Activated naive CD8-positive, alpha-beta T cell treated with anti-CD3 and anti-CD28 coated beads for 36 hours (primary cell): ENCODE measurements at regions not wholly inside any gene's neighbourhood (a gene's known extent, or its start where the extent isn't known, plus 50 kb on each side); places are given as distances from the start of the nearest gene placed in this dataset.

Experiments
- DNase-seq: peaks from one replicate; pipeline ENCODE4 v3.0.0; 2021
- H3K27ac Mint-ChIP-seq: one replicate; pipeline ENCODE4 v1.8.0; 2022; ENCODE audit warnings: mild to moderate bottlenecking, moderate library complexity, mixed read lengths
- H3K27me3 Mint-ChIP-seq: one replicate; pipeline ENCODE4 v1.8.0; 2022; ENCODE audit warnings: mild to moderate bottlenecking, mixed read lengths
- H3K36me3 Mint-ChIP-seq: one replicate; pipeline ENCODE4 v1.8.0; 2021; ENCODE audit warnings: mild to moderate bottlenecking, mixed read lengths
- H3K4me1 Mint-ChIP-seq: one replicate; pipeline ENCODE4 v1.8.0; 2021; ENCODE audit warnings: mixed read lengths
- H3K4me3 Mint-ChIP-seq: one replicate; pipeline ENCODE4 v1.8.0; 2022; ENCODE audit warnings: mild to moderate bottlenecking, moderate library complexity, mixed read lengths
- H3K9me3 Mint-ChIP-seq: one replicate; pipeline ENCODE4 v1.8.0; 2022; ENCODE audit warnings: mixed read lengths

GRCh38 chr2:60051991-60052390, 501.5 kb downstream of the BCL11A start:
- Mint-ChIP-seq H3K9me3 (no peaks in the 10 kb centered on the region), H3K36me3 (no peaks in the 10 kb centered on the region), H3K4me3 (no peak overlapping the region), H3K27ac (no peak overlapping the region), H3K27me3 (no peaks in the 10 kb centered on the region), H3K4me1 (no peaks in the 10 kb centered on the region)
- no peak for DNase-seq

GRCh38 chr2:60047944-60048525, 505.4 kb downstream of the BCL11A start:
- H3K27ac Mint-ChIP-seq: no peak overlapping the region
- H3K36me3 Mint-ChIP-seq: no peaks in the 10 kb centered on the region
- H3K4me3 Mint-ChIP-seq: no peak overlapping the region
- DNase-seq: no peak
- no peaks in the 10 kb centered on the region for H3K9me3 Mint-ChIP-seq
- no peaks in the 10 kb centered on the region for H3K27me3 Mint-ChIP-seq
- no peaks in the 10 kb centered on the region for H3K4me1 Mint-ChIP-seq

GRCh38 chr2:60047347-60047746, 506.1 kb downstream of the BCL11A start:
- H3K36me3 Mint-ChIP-seq: no peaks in the 10 kb centered on the region
- no peaks in the 10 kb centered on the region for H3K4me1 Mint-ChIP-seq
- no peak for DNase-seq
- no peaks in the 10 kb centered on the region for H3K9me3 Mint-ChIP-seq
- H3K27ac Mint-ChIP-seq: no peak overlapping the region
- no peak overlapping the region for H3K4me3 Mint-ChIP-seq
- no peaks in the 10 kb centered on the region for H3K27me3 Mint-ChIP-seq

- Mint-ChIP-seq H3K36me3 (no peaks in the 10 kb centered on the region), H3K4me1 (no peaks in the 10 kb centered on the region), H3K27ac (no peak overlapping the region), H3K9me3 (no peaks in the 10 kb centered on the region), H3K4me3 (no peak overlapping the region), H3K27me3 (no peaks in the 10 kb centered on the region)
- DNase-seq: no peak
These were observed 506.9 kb downstream of the BCL11A start for GRCh38 chr2:60046529-60046928.

- Mint-ChIP-seq H3K36me3 (no peaks in the 10 kb centered on the region), H3K9me3 (no peaks in the 10 kb centered on the region), H3K27me3 (no peaks in the 10 kb centered on the region), H3K27ac (no peak overlapping the region), H3K4me3 (no peak overlapping the region), H3K4me1 (no peaks in the 10 kb centered on the region)
- no peak for DNase-seq
These were observed 508.0 kb downstream of the BCL11A start for GRCh38 chr2:60045456-60045855.

GRCh38 chr2:60044484-60044883, 509.0 kb downstream of the BCL11A start:
- Mint-ChIP-seq H3K27me3 (no peaks in the 10 kb centered on the region), H3K4me3 (no peak overlapping the region), H3K9me3 (peaks cover 2% of the 10 kb centered on the region), H3K27ac (no peak overlapping the region), H3K36me3 (no peaks in the 10 kb centered on the region), H3K4me1 (no peaks in the 10 kb centered on the region)
- no peak for DNase-seq

- no peak overlapping the region for H3K27ac Mint-ChIP-seq
- H3K4me1 Mint-ChIP-seq: no peaks in the 10 kb centered on the region
- no peaks in the 10 kb centered on the region for H3K36me3 Mint-ChIP-seq
- no peak overlapping the region for H3K4me3 Mint-ChIP-seq
- DNase-seq: no peak
- no peaks in the 10 kb centered on the region for H3K27me3 Mint-ChIP-seq
- peaks cover 2% of the 10 kb centered on the region for H3K9me3 Mint-ChIP-seq
These were observed 511.4 kb downstream of the BCL11A start for GRCh38 chr2:60042023-60042422.

GRCh38 chr2:60033325-60033724, 520.1 kb downstream of the BCL11A start:
- Mint-ChIP-seq H3K4me3 (no peak overlapping the region), H3K9me3 (peaks cover 16% of the 10 kb centered on the region)

GRCh38 chr2:60029566-60029883, 523.9 kb downstream of the BCL11A start:
- Mint-ChIP-seq H3K4me3 (no peak overlapping the region), H3K27ac (no peak overlapping the region), H3K9me3 (peaks cover 16% of the 10 kb centered on the region), H3K4me1 (peaks cover 3% of the 10 kb centered on the region), H3K27me3 (no peaks in the 10 kb centered on the region), H3K36me3 (no peaks in the 10 kb centered on the region)
- DNase-seq: no peak

More at GRCh38 chr2:60033325-60033724, 520.1 kb downstream of the BCL11A start:
- no peak for DNase-seq
- no peaks in the 10 kb centered on the region for H3K36me3 Mint-ChIP-seq
- H3K27me3 Mint-ChIP-seq: no peaks in the 10 kb centered on the region
- no peak overlapping the region for H3K27ac Mint-ChIP-seq
- peaks cover 3% of the 10 kb centered on the region for H3K4me1 Mint-ChIP-seq

GRCh38 chr2:60028849-60029565, 524.4 kb downstream of the BCL11A start:
- Mint-ChIP-seq H3K27ac (no peak overlapping the region), H3K9me3 (peaks cover 16% of the 10 kb centered on the region), H3K4me1 (peaks cover 9% of the 10 kb centered on the region), H3K27me3 (no peaks in the 10 kb centered on the region), H3K4me3 (no peak overlapping the region), H3K36me3 (no peaks in the 10 kb centered on the region)
- no peak for DNase-seq

- Mint-ChIP-seq H3K36me3 (no peaks in the 10 kb centered on the region), H3K27ac (no peak overlapping the region), H3K4me1 (peaks cover 16% of the 10 kb centered on the region), H3K27me3 (peaks cover 4% of the 10 kb centered on the region), H3K4me3 (no peak overlapping the region), H3K9me3 (peaks cover 2% of the 10 kb centered on the region)
- DNase-seq: no peak
These were observed 528.0 kb downstream of the BCL11A start for GRCh38 chr2:60025496-60025895.

- no peak for DNase-seq
- Mint-ChIP-seq H3K36me3 (no peaks in the 10 kb centered on the region), H3K4me1 (peaks cover 12% of the 10 kb centered on the region), H3K4me3 (no peak overlapping the region), H3K9me3 (peaks cover 5% of the 10 kb centered on the region), H3K27me3 (peaks cover 4% of the 10 kb centered on the region), H3K27ac (no peak overlapping the region)
These were observed 530.0 kb downstream of the BCL11A start for GRCh38 chr2:60023256-60023985.

- no peaks in the 10 kb centered on the region for H3K36me3 Mint-ChIP-seq
- no peak overlapping the region for H3K27ac Mint-ChIP-seq
- DNase-seq: no peak
- H3K9me3 Mint-ChIP-seq: no peaks in the 10 kb centered on the region
- H3K27me3 Mint-ChIP-seq: no peaks in the 10 kb centered on the region
- no peaks in the 10 kb centered on the region for H3K4me1 Mint-ChIP-seq
- no peak overlapping the region for H3K4me3 Mint-ChIP-seq
These were observed 545.8 kb downstream of the BCL11A start for GRCh38 chr2:60007671-60008070.

GRCh38 chr2:60003076-60003475, 550.4 kb downstream of the BCL11A start:
- no peak overlapping the region for H3K4me3 Mint-ChIP-seq
- H3K9me3 Mint-ChIP-seq: no peaks in the 10 kb centered on the region
- no peaks in the 10 kb centered on the region for H3K36me3 Mint-ChIP-seq
- H3K27me3 Mint-ChIP-seq: no peaks in the 10 kb centered on the region
- DNase-seq: no peak
- no peak overlapping the region for H3K27ac Mint-ChIP-seq
- no peaks in the 10 kb centered on the region for H3K4me1 Mint-ChIP-seq

- DNase-seq: no peak
- H3K4me1 Mint-ChIP-seq: no peaks in the 10 kb centered on the region
- no peaks in the 10 kb centered on the region for H3K36me3 Mint-ChIP-seq
- H3K9me3 Mint-ChIP-seq: no peaks in the 10 kb centered on the region
- no peak overlapping the region for H3K27ac Mint-ChIP-seq
- no peak overlapping the region for H3K4me3 Mint-ChIP-seq
- no peaks in the 10 kb centered on the region for H3K27me3 Mint-ChIP-seq
These were observed 551.1 kb downstream of the BCL11A start for GRCh38 chr2:60002183-60002867.
